HepG2 (cell line): ENCODE measurements at regions not wholly inside any gene's neighbourhood (a gene's known extent, or its start where the extent isn't known, plus 50 kb on each side); places are given as distances from the start of the nearest gene placed in this dataset.

Experiments
- ATAC-seq: fragments of 200-7000 bp; cut with Tn5 transposase; 3 replicates; pipeline ENCODE4 v1.9.1; 2020; ENCODE audit warnings: mild to moderate bottlenecking, moderate library complexity
- BruUV-seq: library from RNA; stranded (reverse); fragments of 400-500 nt; replicated peaks from 2 replicates; lab custom pipeline; 2021; lab: Mats Ljungman, UMichigan
- CTCF ChIA-PET: fragments of 300-600 bp; formaldehyde crosslinking; extraction: SDS; loops from one replicate; lab custom pipeline; 2021; ENCODE audit warnings: low total read pairs, inconsistent platforms, low intra/inter-chr PET ratio; lab: Yijun Ruan, JAX
- POLR2A ChIA-PET: fragments of 350-600 bp; sonication (Branson Sonifier 250); formaldehyde crosslinking; loops from one replicate; lab custom pipeline; 2020; ENCODE audit warnings: antibody characterized with exemption, inconsistent platforms; lab: Yijun Ruan, JAX
- DNase-seq: peaks from one replicate; pipeline ENCODE4 v3.0.0-alpha.2; 2015; ENCODE audit warnings: low spot score
- FAIRE-seq: peaks from 3 replicates; lab custom pipeline; 2011; peaks lifted over from hg19 to GRCh38; lab: Jason Lieb, UNC
- H2AFZ ChIP-seq: one replicate; pipeline ENCODE4 v1.6.1; 2011; ENCODE audit warnings: low read length, inconsistent platforms
- H3K27ac ChIP-seq: fragments of 300-600 bp; 3 replicates; pipeline ENCODE4 v1.8.0; 2011; ENCODE audit warnings: mixed run types, mild to moderate bottlenecking, mixed read lengths, low read length, inconsistent platforms; ENCODE audit not compliant: insufficient read depth; ENCODE audit errors: extremely low read length
- H3K27me3 ChIP-seq, 2 experiments: fragments of 200-600 bp in 1 of 2; 2 replicates in 1 of 2; 3 replicates in 1 of 2; pipeline versions ENCODE4 v1.6.0 to v1.8.0; 2011; ENCODE audit warnings: low read length in 2 of 2, mild to moderate bottlenecking in 2 of 2, moderate library complexity in 2 of 2, inconsistent platforms in 1 of 2; ENCODE audit not compliant: insufficient read depth in 2 of 2, control insufficient read depth in 1 of 2
- H3K36me3 ChIP-seq, 2 experiments: fragments of 200-600 bp in 1 of 2; replicated peaks in 1 of 2; 2 replicates in 1 of 2; 3 replicates in 1 of 2; pipeline versions ENCODE4 v1.5.1 to v1.8.0; 2011; ENCODE audit warnings: low read length in 2 of 2, inconsistent platforms in 1 of 2; ENCODE audit not compliant: insufficient read depth in 2 of 2, control insufficient read depth in 1 of 2
- H3K4me1 ChIP-seq: 2 replicates; pipeline ENCODE4 v1.5.1; 2012; ENCODE audit warnings: low read length, inconsistent platforms; ENCODE audit not compliant: insufficient read depth
- H3K4me2 ChIP-seq: 2 replicates; pipeline ENCODE4 v1.6.0; 2011; ENCODE audit warnings: low read depth, low read length, inconsistent platforms
- H3K4me3 ChIP-seq, 3 experiments: fragments of 200-600 bp in 1 of 3; sonication (generic), shearing (Covaris generic) in 1 of 3; replicated peaks in 1 of 3; 2 replicates each; pipeline ENCODE4 v1.5.1; 2011 to 2016; ENCODE audit warnings: low read length in 3 of 3, inconsistent platforms in 2 of 3, low read depth in 2 of 3, mild to moderate bottlenecking in 2 of 3, control low read depth in 1 of 3, mixed read lengths in 1 of 3; ENCODE audit not compliant: insufficient read depth in 1 of 3
- H3K79me2 ChIP-seq: one replicate; pipeline ENCODE4 v1.6.1; 2011; ENCODE audit warnings: low read length, inconsistent platforms; ENCODE audit not compliant: insufficient read depth
- H3K9ac ChIP-seq: 2 replicates; pipeline ENCODE4 v1.6.0; 2011; ENCODE audit warnings: mild to moderate bottlenecking, low read depth, low read length, inconsistent platforms; ENCODE audit not compliant: insufficient read depth
- H3K9me3 ChIP-seq: 2 replicates; pipeline ENCODE4 v1.5.1; 2012; ENCODE audit warnings: mild to moderate bottlenecking, low read length
- H4K20me1 ChIP-seq: 2 replicates; pipeline ENCODE4 v1.6.0; 2011; ENCODE audit warnings: inconsistent platforms, mild to moderate bottlenecking, low read length, moderate library complexity; ENCODE audit not compliant: insufficient read depth
- AHR ChIP-seq: IDR thresholded peaks from 2 replicates; pipeline ENCODE4 v1.6.1; 2018; ENCODE audit warnings: missing genetic modification reagents, missing compliant biosample characterization
- CREB1 ChIP-seq, 2 experiments: fragments of 450-650 bp in 1 of 2; IDR thresholded peaks; 2 replicates each; pipeline ENCODE4 v1.6.1; 2016 to 2017; ENCODE audit warnings: control low read depth in 1 of 2, mild to moderate bottlenecking in 1 of 2, missing compliant biosample characterization in 1 of 2, missing genetic modification characterization in 1 of 2
- FOXC1 ChIP-seq: sonication (generic); formaldehyde crosslinking; IDR thresholded peaks from 2 replicates; pipeline ENCODE4 v1.8.0; 2022; ENCODE audit warnings: mild to moderate bottlenecking, missing genetic modification reagents, borderline replicate concordance
- MAZ ChIP-seq, 2 experiments: sonication (generic) in 1 of 2; formaldehyde crosslinking in 1 of 2; IDR thresholded peaks; 2 replicates each; pipeline versions ENCODE4 v1.5.0 to v1.6.1; 2012 to 2020; ENCODE audit warnings: low read depth in 2 of 2, mild to moderate bottlenecking in 2 of 2, borderline replicate concordance in 1 of 2, improper control_type of control experiment in 1 of 2, low read length in 1 of 2, missing genetic modification reagents in 1 of 2, moderate library complexity in 1 of 2
- MBNL3 ChIP-seq: fragments of 250-450 bp; sonication (Bioruptor Pico); conservative IDR thresholded peaks from 2 replicates; pipeline ENCODE4 v1.8.0; 2022; ENCODE audit warnings: mild to moderate bottlenecking, inconsistent platforms
- MXD1 ChIP-seq: sonication (generic); formaldehyde crosslinking; IDR thresholded peaks from 2 replicates; pipeline ENCODE4 v1.4.0; 2020; ENCODE audit warnings: mild to moderate bottlenecking, missing genetic modification reagents
- NAIF1 ChIP-seq: sonication (generic); formaldehyde crosslinking; IDR thresholded peaks from 2 replicates; pipeline ENCODE4 v1.5.0; 2020; ENCODE audit warnings: mild to moderate bottlenecking, missing genetic modification reagents, borderline replicate concordance
- NCOA1 ChIP-seq: sonication (generic); formaldehyde crosslinking; IDR thresholded peaks from 2 replicates; pipeline ENCODE4 v1.9.0; 2021; ENCODE audit warnings: missing genetic modification reagents
- NCOA2 ChIP-seq: sonication (generic); formaldehyde crosslinking; IDR thresholded peaks from 2 replicates; pipeline ENCODE4 v1.8.0; 2022; ENCODE audit warnings: inconsistent platforms
- PATZ1 ChIP-seq: sonication (generic); formaldehyde crosslinking; IDR thresholded peaks from 2 replicates; pipeline ENCODE4 v1.4.0; 2020; ENCODE audit warnings: missing genetic modification reagents
- PAXIP1 ChIP-seq: sonication (generic); formaldehyde crosslinking; conservative IDR thresholded peaks from 2 replicates; pipeline ENCODE4 v1.4.0; 2020; ENCODE audit warnings: mild to moderate bottlenecking, missing genetic modification reagents, moderate library complexity
- SAP130 ChIP-seq: IDR thresholded peaks from 2 replicates; pipeline ENCODE4 v1.6.1; 2016; ENCODE audit warnings: low read depth
- SRSF1 ChIP-seq: fragments of 200-400 bp; formaldehyde crosslinking; optimal IDR thresholded peaks from 2 replicates; pipeline ENCODE3; 2017; ENCODE audit warnings: mild to moderate bottlenecking, low read depth, low read length, moderate library complexity
- ZFP1 ChIP-seq: IDR thresholded peaks from 2 replicates; pipeline ENCODE4 v1.6.1; 2016
- ZNF124 ChIP-seq: sonication (generic); formaldehyde crosslinking; IDR thresholded peaks from 2 replicates; pipeline ENCODE4 v1.4.0; 2020; ENCODE audit warnings: missing genetic modification reagents
- ZNF512B ChIP-seq: sonication (generic); formaldehyde crosslinking; IDR thresholded peaks from 2 replicates; pipeline ENCODE4 v1.5.1; 2020; ENCODE audit warnings: missing genetic modification reagents, mild to moderate bottlenecking, borderline replicate concordance
- WGBS: methylation state at CpG from one replicate; pipeline ENCODE4 v1.1.6; 2017; ENCODE audit warnings: low lambda C conversion rate; 5-methylcytosine and 5-hydroxymethylcytosine counted together
- in situ Hi-C: cut with HindIII; loops from 2 replicates; pipeline ENCODE4 v1.10.0; 2017; ENCODE audit warnings: low pct_unique_long_range_greater_than_20kb; ENCODE audit not compliant: extremely low pct_ligation_motif_present
- intact Hi-C: fragments of 100-400 bp; cut with micrococcal nuclease; formaldehyde crosslinking; loops from one replicate; pipeline ENCODE4 v1.10.0; 2022; ENCODE audit not compliant: unreplicated experiment

GRCh38 chr10:44814929-44815328 lies 96.2 kb upstream of the TMEM72 start:
- FAIRE-seq: no peak
- no peak overlapping the region for H3K4me3 ChIP-seq
- H3K9me3 ChIP-seq: no peaks in the 10 kb centered on the region
- POLR2A ChIA-PET: no interaction called here
- no peak for DNase-seq
- CTCF ChIA-PET: no interaction called here
- H3K36me3 ChIP-seq: no peaks in the 10 kb centered on the region
- no peaks in the 10 kb centered on the region for H3K4me1 ChIP-seq
- intact Hi-C loops: no loop called here
- no peak overlapping the region for H2AFZ ChIP-seq
- ATAC-seq: no peak
- no peak overlapping the region for H3K4me2 ChIP-seq
- no peaks in the 10 kb centered on the region for H3K79me2 ChIP-seq
- no TSS peak for BruUV-seq
- no peak overlapping the region for H3K27ac ChIP-seq
- H3K9ac ChIP-seq: no peak overlapping the region
- H4K20me1 ChIP-seq: no peaks in the 10 kb centered on the region
- no peaks in the 10 kb centered on the region for H3K27me3 ChIP-seq
- 3% methylated on average over 2 of the region's 2 CpGs for WGBS
- in situ Hi-C loops: no loop called here
- TF ChIP-seq NCOA1 (CRISPR knock-in tag): no peak
- TF ChIP-seq ZFP1 (CRISPR knock-in tag): no peak
- no peak for TF ChIP-seq NAIF1
- no peak for TF ChIP-seq SRSF1
- TF ChIP-seq CREB1 (IDR thresholded peaks at IDR 0.05): no peak
- no peak for TF ChIP-seq CREB1 (CRISPR knock-in tag; IDR thresholded peaks at IDR 0.05)
- no peak for TF ChIP-seq MXD1 (CRISPR knock-in tag)
- TF ChIP-seq MAZ (IDR thresholded peaks at IDR 0.05; ENCODE audit: borderline replicate concordance, low read depth, low read length): no peak
- TF ChIP-seq MAZ (CRISPR knock-in tag; IDR thresholded peaks at IDR 0.05; ENCODE audit: low read depth): no peak
- no peak for TF ChIP-seq PATZ1 (CRISPR knock-in tag)
- no peak for TF ChIP-seq AHR (CRISPR knock-in tag)
- TF ChIP-seq SAP130 (CRISPR knock-in tag): no peak
- TF ChIP-seq NCOA2 (CRISPR knock-in tag): no peak
- no peak for TF ChIP-seq MBNL3 (CRISPR knock-in tag)
- no peak for TF ChIP-seq ZNF124 (CRISPR knock-in tag)
- no peak for TF ChIP-seq ZNF512B (CRISPR knock-in tag)
- TF ChIP-seq PAXIP1 (CRISPR knock-in tag): no peak
- no peak for TF ChIP-seq FOXC1 (CRISPR knock-in tag)
